GM18517 (cell line): ENCODE measurements at regions not wholly inside any gene's neighbourhood (a gene's known extent, or its start where the extent isn't known, plus 50 kb on each side); places are given as distances from the start of the nearest gene placed in this dataset.

Experiments used
- ATAC-seq: cut with Tn5 transposase; IDR thresholded peaks from one replicate; pipeline ENCODE4 v1.9.1; 2021; ENCODE audit warnings: mild to moderate bottlenecking, moderate library complexity; ENCODE audit not compliant: unreplicated experiment

DNA sequence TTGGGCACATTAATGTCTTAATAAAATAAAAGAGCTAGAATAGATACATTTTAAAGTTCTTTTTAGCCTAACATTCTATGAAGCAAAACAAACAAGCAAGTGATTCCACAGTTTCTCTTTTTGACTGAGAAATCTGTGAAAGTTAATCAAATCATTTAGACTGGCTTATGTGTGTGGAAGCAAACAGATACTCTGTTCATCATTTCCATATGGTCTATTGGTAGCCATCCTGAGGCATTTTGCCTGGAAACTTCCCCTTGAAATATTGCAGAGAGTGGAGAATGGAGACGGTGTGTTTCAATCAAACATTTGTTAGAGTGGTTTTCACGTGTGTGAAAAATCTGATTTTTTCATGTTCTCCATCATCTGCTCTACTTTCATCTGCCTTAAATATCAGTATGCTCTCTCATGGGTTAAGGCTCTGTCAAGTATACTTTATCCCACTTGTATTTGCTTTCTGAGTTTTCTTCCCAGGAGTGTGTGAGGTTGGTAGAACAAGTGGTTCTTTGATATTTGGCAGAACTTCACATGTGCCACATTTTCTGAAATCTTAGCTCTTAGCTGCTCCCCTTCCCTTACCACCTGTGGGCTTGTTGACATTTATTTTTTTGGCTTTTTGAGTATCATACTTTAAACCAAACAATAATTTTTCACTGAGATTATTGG, 139.1 kb upstream of the PTGFR start:
- ATAC-seq, result no peak

DNA sequence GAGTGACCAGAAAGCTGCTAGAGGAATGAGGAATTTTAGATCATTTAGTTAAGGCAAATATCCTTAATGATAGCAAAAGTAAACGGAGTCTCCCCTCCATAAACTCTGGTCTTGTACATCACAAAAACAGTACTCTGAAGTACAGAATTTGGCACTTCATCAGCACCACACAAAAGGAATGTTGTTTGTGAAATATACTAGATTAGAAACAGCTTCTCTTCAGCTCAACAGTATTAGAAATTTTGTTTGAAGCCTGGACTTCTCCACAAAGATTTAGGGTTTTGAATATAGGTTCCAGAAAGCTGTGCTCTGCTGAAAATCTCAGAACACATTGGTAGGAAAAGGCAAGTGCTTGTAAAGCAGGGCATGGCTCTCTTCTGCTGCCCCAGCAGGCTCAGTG, 135.1 kb upstream of the PTGFR start:
- ATAC-seq, result no peak

DNA sequence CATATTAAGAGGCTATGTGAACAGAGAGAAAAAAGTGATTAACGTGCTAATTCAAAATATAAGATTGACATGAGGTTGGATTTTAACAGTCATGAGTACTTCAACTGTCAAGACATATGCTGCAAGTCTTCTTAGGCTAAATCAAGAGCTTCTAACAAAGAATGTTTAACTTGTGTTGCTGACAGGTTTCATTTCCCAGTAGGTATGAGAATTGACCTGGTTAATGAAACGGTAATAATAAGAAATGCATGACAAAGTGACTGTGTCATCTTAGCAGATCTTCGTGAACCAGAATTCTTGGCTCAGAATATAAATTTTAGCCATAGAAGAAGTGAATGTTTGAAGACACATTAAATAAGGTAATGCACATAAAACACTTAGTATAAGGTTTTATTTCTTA, 132.6 kb upstream of the PTGFR start:
- ATAC-seq, result no peak

DNA sequence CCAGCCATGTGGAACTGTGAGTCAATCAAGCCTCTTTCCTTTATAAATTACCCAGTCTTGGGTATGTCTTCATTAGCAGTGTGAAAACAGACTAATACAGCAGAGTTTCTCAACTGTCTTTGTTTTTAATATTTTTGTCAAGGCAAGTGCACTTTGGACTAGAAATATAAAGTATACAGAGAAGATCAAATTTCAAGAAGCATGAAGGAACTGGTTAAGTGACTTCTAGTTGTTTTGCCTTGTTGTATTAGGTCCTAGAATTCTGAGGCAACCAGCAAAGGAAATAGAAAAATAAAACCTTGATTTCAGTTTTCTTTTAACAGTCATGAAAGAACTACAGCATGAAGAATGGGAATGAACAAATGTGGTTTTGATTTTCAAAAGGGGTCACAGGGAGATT, 131.1 kb upstream of the PTGFR start:
- ATAC-seq, result no peak

DNA sequence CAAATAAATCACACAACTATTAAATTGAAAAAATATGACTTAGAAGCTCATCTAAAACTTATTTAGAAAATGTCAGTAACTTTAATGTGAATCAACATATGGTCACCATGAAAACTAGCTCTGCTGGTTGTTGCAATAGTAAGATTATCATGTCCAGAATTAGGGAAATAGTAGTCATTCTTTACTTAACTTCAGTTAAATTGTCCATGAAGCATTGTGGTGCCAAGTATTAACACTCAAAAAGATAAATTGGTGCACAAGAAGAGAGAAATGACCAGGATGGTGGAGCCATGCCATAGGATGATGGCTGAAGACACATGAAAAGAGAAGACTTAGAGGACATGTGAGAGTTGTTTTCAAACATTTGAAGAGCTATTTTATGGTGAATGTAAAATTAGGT, 130.2 kb upstream of the PTGFR start:
- no peak for ATAC-seq

DNA sequence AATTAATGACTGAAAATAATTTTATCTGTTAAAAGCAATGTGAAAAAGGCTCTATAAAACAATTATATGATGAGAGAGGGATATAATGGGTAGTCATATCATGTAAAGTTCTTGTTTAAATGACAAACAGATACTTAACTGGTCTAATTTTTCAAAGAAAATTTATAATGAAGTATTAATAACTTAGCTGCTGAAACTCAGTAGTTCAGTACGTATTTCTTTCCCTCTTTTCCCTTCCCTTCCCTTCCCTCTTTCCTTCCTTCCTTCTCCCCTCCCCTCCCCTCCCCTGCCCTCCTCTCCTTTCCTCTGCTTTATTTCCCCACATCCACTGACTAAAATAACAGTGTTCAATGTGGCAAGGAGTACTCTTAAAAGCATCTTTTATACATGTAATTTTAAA, 123.1 kb upstream of the PTGFR start:
- ATAC-seq, result no peak

DNA sequence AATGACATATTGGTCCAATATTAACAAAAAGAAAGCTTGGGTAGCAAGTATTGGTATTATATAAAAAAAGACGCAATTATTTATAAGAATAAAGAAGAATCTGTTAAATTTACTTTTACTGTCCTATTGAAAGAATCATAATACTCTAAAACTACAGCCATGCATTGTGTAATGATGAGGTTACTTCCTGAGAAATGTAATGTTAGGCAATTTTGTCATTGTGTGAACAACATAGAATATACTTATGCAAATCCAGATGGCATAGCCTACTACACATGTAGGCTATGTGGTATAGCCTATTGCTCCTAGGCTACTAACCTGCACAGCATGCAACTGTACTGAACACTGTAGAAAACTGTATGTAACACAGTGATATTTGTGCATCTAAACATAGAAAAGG, 121.2 kb upstream of the PTGFR start:
- ATAC-seq, result no peak

DNA sequence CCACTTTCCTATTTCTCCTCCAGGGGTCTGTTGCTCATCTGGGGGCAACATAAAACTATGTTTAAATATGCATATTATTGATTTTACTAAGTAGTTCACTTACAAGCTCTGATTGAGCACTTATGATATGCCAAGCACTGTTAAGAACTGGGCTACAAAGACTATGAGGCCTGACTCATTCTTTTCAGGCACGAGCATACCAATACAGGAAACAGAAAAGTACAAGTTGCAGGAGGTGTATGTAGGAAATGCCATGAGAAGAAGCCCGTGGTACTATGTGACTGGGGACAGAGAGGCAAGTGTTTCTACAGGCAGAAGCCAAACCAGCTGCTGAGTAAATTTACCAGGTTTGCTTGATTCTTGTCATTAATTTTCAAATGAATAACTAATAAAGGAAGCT, 120.4 kb upstream of the PTGFR start:
- ATAC-seq, result peak; percentile 71

DNA sequence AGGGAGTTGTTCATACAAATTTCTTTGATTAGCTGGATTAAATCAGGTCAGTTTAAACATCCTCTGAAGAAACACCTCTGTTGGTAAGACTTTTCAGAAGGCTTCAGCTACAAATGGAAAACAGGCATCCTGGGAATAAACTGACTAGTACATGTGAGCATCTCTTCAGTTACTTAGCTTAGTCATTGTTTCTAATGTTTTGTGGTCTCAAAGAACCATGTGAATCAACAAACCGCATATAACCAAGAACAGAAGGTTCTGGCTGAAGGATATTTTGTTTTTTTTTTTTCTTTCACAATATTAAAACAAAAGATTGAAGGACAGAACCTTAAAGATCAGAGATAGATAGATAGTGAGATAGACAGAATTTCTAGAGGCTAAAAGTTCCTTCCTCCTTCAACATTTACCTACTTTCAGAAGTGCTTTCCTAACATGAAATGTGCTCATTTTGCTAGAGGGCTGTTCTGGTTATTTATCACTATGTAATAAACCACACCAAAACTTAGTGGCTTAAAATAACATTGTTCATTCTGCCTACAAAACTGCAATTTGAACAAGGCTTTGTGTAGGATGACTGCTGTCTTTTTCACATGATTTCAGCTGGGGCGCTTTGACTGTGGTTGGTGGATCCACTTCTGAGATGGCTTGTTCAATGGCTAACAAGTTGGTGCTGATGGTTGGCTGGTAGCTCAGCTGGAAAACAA, 119.8 kb upstream of the PTGFR start:
- peak; percentile 67 for ATAC-seq

DNA sequence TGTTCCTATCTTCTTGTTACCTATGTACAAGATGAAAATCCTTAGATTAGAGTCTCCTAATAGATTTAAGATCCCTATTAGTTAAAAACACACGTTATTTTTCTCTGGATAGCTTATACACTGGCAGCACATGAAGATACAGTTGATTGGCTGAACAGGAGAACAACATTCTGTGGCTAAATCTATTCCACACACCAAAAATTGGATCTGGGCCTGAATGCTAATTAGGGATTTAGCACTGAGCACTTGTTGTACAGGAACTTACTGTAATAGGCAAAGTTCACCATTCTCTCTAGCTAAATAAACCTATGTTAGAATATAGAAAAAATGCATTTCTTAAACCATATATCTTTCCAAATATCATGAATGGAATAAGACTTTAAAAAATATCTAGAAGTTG, 117.1 kb upstream of the PTGFR start:
- ATAC-seq, result no peak

DNA sequence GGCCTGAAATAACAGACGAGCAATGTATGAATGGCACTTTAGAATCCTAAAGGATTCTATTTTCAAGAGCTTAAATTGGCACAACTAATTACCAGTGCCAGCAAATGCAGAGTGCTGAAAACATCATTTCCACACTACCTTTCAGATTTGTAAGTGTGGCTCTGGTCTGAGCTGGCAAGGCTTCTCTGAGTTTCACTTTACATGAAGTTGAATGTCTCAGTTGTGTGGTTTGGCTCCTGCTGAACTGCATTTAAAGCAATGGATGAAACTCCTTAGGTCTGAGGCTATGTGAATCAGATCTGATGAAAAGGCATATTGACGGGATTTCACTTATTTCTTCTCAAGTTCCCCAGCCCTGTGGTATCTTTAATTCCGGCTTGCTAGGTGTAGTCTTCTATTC, 114.8 kb upstream of the PTGFR start:
- no peak for ATAC-seq

DNA sequence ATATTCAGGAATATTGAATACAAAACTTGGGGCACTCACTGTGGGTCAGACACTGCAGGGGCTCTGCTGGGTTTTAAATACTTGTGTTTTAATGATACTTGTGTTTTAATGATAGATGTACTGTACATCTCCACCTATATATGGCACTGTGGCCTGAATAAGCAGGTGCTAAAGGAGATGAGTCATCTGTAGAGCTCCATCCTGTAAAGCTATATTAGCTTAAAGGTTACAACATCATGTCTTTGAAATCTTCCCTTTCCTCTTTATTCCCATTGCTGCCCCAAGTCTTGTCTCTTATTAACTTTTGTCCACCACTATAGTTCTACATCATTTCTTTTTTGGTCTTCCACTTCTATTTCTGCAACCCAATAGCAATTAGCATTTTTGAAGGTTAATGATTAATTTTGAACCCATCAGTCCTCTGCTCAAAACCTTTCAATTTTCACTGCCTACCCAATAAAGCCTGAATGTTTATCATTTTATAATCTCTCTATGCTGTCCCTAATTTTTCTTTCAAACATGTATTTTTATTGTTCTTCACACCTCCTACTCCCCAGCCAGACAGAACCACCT, 113.3 kb upstream of the PTGFR start:
- peak; percentile 96 for ATAC-seq

DNA sequence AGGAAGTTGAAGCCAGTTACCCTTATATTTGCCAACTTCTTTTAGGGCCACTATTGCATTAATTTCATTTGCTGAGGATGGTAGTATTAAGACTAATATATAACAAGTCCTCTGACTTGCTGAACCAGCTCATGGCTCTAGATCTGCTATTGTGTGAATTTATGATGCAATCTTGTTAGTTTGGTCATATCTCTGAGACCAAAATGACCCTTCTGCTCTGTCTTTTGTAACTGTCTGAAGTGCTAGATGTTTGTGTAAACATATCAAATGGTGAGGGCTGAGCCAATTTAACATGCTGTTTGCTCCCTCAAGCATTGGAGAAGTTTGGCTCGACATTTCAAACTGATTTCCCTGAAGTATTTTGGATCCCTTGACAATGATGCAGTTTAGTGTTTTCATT, 106.9 kb upstream of the PTGFR start:
- ATAC-seq, result no peak

DNA sequence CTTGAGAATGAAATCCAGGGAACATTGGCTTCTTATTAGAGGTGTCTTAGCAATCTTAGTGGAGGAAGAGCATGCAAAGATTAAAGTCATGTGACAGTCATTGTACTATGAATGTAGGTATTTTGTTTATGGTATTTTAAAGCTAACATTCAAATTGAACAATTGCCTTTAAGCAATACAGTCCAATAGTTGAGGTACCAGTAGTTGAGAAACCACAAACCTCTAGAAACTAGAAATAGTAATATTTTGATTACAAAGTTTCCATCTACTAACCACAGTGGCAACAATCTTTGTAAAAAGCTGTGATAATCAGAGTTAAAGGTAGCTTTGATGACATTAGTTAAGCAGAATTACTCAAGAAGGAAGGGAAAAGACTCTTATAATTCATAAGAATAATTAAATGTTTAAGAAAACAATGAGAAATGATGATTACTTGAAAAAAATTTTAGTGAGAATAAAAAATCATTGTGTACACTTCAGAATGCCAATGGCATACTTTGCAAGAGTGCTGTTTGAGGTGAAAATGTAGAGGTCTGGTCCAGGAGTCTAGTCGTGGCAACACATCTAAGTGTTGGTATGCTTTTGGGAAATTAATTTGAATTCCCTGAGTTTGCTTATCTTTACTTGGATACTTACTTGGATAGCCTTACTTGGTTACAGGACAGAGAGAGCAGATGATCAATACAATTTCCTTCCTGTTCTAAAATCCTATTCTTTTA, 104.9 kb upstream of the PTGFR start:
- peak; percentile 98 for ATAC-seq

DNA sequence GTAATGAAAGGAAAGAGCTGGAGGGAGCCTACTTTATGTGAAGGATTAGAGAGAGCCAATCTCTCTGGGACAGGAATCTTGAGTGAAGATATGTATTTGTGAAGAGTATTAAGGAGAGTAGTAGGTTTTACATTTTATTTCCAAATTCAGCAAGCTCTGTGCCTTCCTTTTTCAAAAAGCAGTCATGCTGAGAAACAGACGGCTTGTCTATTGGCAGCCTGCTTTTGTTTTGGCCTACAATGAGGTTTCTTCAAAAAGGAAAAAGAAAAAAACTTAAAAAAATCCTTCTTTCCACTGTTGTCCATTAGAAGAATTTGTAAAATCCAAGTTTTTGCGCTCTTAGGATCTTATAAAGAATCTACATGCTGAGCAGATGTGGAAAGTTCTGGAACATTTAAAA, 103.6 kb upstream of the PTGFR start:
- ATAC-seq, result no peak

DNA sequence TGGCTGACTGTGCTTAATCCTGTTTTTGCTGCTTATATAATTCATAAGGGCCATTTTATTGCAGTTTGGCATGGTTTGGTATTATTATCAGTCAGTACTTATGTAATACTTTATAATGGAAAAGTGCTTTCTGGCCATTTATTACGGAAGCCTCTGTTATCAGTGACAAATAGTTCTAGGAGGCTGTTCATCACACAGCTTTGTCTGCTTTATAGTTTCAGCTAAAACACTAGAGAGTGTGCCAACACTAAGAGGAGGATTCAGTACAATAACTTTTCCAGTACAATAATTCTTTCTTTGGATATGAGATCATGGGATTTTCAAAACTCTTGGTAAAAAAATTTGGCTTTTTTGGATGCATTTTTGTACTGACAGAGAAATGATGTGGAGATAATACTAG, 102.9 kb upstream of the PTGFR start:
- ATAC-seq, result no peak

DNA sequence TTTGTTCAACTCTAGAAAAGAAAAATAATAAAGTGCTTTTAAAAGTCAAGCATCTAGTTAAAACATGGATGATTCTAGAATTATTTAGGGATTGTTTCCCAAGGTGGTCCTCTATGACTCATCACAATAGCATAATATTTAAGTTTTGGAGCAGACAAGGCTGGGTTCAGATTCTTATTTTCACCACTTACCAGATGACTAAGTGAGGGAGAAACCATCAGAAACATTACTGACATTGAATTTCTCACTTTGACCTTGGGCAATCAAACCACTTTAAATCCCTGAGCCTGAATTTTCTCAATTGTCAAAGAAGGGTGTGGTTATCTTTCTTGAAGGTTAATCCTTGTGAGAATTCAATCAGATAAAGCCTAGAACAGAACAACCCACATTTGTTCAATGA, 102.5 kb upstream of the PTGFR start:
- ATAC-seq, result no peak

DNA sequence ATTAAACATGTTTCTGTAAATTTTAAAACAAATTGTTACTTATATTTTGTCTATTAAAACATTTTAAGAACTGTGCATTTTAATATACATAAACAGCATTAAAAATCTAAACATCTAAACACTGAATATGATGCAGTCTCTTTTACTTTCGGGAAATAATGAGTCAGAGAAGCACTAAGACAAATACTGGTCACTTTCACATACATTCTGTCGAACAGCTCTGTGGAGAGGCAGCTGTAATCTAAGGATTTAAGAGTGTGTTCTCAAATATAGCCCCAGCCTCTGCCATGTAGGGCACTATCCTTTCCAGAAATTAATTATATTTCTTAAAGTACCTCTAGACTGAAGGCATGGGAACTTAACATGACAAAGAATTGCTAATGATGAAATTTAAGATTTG, 89.6 kb upstream of the PTGFR start:
- ATAC-seq, result no peak

DNA sequence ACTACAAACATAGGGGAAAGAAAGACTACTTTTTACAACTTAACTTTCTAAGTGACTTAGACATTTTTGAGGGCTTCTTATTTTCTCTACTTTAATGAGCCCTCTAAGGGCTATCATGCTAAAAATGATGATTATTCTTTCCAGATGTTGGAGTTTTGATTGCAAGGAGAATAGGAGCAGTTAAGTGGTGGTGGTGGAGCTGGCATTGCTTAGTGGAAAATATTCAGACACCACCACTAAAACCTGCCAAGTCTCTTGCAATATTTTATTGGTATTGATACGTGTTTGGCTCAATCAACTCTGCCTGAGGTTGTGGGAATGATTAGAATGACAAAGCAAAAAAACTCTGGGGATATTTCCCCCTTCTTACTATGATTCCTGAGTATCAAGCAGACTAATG, 82.6 kb upstream of the PTGFR start:
- no peak for ATAC-seq

DNA sequence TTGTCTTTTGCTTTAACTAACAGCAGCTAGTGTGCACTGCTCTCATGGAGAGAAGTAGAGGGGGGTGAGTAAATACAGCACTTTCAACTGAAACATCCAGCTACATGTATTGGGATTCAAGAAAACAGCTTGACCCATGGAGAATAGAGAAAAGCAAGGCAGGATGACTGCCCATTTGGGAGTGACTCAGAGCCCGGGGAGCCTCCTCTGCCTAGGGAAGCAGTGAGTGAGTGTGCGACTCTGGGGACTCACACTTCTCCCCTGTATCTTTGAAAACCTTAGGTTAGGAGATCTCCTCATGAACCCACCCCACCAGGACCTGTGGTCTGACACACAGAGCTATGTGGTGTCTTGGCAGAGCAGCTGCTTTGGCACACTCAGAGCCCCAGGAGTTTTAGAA, 82.0 kb upstream of the PTGFR start:
- ATAC-seq, result no peak

DNA sequence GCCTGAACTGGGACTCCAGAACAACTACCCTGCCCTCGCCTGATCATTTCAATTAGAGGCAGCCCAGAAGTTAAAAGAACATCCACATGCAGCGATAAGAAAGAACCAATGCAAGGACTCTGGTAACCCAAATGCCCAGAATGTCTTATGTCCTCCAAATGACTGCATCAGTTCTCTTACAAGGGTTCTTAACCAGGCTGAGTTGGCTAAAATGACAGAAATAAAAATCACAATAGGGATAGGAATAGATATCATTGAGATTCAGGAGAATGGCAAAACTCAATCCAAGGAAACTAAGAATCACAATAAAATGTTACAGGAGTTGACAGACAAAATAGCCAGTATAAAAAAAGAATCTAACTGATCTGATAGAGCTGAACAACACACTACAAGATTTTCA, 80.1 kb upstream of the PTGFR start:
- no peak for ATAC-seq

DNA sequence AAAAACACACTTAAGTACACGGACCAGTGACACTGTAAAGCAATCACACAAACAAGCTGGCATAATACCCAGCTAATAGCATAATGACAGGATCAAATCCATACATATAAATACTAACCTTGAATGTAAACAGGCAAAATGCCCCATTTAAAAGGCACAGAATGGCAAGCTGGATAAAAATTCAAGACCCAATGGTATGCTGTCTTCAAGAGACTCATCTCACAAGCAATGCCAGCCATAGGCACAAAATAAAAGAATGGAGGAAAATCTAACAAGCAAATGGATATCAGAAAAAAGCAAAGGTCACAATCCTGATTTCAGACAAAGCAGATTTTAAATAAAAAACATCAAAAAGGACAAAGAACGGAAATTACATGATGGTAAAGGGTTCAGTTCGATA, 79.1 kb upstream of the PTGFR start:
- ATAC-seq, result no peak
